ENCODE measurements at regions not wholly inside any gene's neighbourhood (a gene's known extent, or its start where the extent isn't known, plus 50 kb on each side); places are given as distances from the start of the nearest gene placed in this dataset.
A peak's percentile ranks its signal among the peaks of the same experiment; 100 is the strongest.

DNA sequence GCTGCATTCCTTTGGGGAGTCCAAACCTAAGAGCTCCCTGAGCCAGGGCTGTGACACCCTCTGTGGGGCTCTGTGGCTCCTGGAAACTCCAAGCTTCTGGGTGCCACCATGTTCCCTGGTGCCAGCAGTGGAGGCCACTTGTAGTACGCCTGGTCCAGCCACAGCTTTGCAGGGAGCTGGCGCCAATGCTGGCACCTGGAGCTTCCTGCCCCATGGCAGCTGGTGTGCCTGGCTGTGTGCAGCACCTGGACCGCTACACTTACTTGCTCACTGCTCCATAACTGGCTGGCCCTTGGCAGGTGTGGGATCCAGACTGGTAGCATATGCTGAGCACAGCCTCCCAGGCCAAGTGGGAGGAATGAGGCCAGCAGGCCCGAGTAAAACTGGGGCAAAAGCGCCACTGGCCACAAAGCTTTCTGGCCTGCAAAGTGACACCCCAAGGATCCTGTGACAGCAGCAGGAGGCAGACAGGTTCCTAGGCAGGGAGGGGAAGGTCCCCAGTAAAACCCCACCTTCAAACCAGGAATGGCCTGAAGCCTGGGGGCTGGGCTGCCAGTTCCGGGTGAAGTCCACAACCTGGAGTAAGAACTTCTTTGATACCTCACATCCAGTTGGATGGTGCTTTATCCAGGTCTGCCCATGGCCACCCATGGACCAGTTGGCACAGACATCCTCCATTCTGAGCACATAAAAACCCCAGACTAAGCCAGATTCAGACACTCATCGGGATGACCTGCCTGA is 461.0 kb downstream of the TBC1D32 start:
- H3K36me3 ChIP-seq (ENCODE audit: low read depth), result no peaks in the 10 kb centered on the region
- no peaks in the 10 kb centered on the region for H3K4me1 ChIP-seq (ENCODE audit: insufficient read depth, poor library complexity, severe bottlenecking)
- H3K4me3 ChIP-seq (ENCODE audit: severe bottlenecking), result no peak overlapping the region
- no peaks in the 10 kb centered on the region for H3K9me3 ChIP-seq (ENCODE audit: severe bottlenecking)
- no peak overlapping the region for H3K27ac ChIP-seq (ENCODE audit: poor library complexity, severe bottlenecking)
- DNase-seq (ENCODE audit: low spot score) (peak; percentile 27), ATAC-seq (ENCODE audit: low read depth) (no peak)
- H3K27me3 ChIP-seq (ENCODE audit: insufficient read depth, poor library complexity, severe bottlenecking), result no peaks in the 10 kb centered on the region
- TF ChIP-seq, protein P1, sequence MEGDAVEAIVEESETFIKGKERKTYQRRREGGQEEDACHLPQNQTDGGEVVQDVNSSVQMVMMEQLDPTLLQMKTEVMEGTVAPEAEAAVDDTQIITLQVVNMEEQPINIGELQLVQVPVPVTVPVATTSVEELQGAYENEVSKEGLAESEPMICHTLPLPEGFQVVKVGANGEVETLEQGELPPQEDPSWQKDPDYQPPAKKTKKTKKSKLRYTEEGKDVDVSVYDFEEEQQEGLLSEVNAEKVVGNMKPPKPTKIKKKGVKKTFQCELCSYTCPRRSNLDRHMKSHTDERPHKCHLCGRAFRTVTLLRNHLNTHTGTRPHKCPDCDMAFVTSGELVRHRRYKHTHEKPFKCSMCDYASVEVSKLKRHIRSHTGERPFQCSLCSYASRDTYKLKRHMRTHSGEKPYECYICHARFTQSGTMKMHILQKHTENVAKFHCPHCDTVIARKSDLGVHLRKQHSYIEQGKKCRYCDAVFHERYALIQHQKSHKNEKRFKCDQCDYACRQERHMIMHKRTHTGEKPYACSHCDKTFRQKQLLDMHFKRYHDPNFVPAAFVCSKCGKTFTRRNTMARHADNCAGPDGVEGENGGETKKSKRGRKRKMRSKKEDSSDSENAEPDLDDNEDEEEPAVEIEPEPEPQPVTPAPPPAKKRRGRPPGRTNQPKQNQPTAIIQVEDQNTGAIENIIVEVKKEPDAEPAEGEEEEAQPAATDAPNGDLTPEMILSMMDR (IDR thresholded peaks at IDR 0.05; ENCODE audit: poor library complexity, severe bottlenecking), result no peak

DNA sequence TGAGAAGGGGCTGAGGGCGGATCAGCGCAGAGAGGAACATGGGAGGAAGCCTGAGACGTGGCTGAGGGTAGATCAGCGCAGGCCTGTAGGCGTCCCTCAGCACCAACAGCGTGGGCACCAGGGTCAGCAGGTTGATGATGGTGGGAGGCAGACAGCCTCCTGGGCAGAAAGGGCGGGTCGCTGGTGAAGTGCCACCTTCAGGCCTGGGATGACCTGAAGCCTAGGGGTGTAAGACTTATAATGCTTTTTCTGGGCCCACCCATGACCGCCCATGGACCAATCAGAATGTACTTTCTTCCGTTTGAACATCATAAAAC is 462.1 kb downstream of the TBC1D32 start:
- no peak for ATAC-seq (ENCODE audit: low read depth)
- H3K36me3 ChIP-seq (ENCODE audit: low read depth), result no peaks in the 10 kb centered on the region
- no peak overlapping the region for H3K27ac ChIP-seq (ENCODE audit: poor library complexity, severe bottlenecking)
- TF ChIP-seq, protein P1 (IDR thresholded peaks at IDR 0.05; ENCODE audit: poor library complexity, severe bottlenecking), result no peak
- no peaks in the 10 kb centered on the region for H3K4me1 ChIP-seq (ENCODE audit: insufficient read depth, poor library complexity, severe bottlenecking)
- no peaks in the 10 kb centered on the region for H3K27me3 ChIP-seq (ENCODE audit: insufficient read depth, poor library complexity, severe bottlenecking)
- DNase-seq (ENCODE audit: low spot score), result peak; percentile 28
- H3K9me3 ChIP-seq (ENCODE audit: severe bottlenecking), result no peaks in the 10 kb centered on the region
- no peak overlapping the region for H3K4me3 ChIP-seq (ENCODE audit: severe bottlenecking)

DNA sequence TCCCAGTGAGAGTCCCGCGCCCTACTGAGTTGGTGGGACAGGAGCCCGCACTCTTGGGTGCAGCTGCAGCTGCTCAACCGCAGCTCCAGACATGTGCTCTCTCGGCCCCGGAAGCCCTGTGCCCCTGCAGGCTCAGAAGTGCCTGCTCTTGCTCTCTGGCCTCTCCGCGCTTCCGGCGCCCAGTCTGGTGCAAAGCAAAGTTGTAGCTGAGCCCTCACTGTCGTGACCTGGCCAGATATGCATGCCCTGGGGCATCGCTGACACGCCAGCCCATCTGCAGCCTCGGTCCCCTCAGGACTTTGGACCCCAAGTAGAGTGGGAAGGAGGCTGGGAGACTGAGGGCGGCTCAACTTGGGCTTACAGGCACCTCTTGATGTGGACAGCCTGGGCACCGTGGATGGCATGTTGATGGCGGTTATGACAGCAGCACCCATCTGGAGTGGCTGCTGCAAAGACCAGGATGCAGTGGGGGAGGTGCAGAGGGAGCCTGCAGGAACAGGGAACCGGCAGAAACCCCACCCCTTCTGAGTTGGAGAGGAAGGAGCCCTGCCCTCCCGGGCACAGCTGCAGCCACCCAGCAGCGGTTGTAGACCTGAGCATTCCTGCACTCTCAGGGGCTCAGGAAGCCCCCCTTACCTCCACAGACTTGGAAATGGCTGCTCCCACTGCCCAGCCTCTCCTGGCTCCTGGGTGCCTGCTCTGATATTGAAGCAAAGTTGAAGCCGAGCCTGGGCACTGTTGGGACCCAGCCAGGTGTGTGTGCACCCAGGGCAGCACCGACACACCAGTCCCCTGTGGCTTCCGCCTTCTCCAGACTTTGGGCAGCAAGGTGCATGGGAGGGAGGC is 462.6 kb downstream of the TBC1D32 start:
- TF ChIP-seq, protein P1 (IDR thresholded peaks at IDR 0.05; ENCODE audit: poor library complexity, severe bottlenecking), result no peak
- Histone ChIP-seq H3K4me1 (ENCODE audit: insufficient read depth, poor library complexity, severe bottlenecking) (no peaks in the 10 kb centered on the region), H3K4me3 (ENCODE audit: severe bottlenecking) (no peak overlapping the region), H3K27ac (ENCODE audit: poor library complexity, severe bottlenecking) (no peak overlapping the region), H3K9me3 (ENCODE audit: severe bottlenecking) (no peaks in the 10 kb centered on the region), H3K36me3 (ENCODE audit: low read depth) (no peaks in the 10 kb centered on the region), H3K27me3 (ENCODE audit: insufficient read depth, poor library complexity, severe bottlenecking) (no peaks in the 10 kb centered on the region)
- peak; percentile 27 for DNase-seq (ENCODE audit: low spot score)
- ATAC-seq (ENCODE audit: low read depth), result no peak; the same call in 2 of the 3 replicates

DNA sequence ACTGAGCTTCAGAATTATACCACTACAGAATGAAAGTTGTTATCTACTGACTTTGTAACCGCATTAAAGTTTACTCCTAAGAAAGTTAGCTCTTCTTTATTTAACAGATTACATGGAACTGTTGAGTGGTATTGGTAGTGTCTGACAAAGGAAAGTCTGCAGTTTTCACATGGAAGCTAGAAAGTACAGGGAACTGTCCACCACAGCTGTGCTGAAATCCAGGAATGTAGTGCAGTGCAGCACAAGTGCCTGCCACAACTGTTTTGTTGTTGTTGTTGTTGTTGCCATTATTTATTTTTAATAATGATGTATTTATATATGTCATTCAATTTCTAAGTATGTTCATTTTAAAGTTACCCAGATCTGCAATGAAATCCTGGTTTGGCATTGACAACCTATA is 464.9 kb downstream of the TBC1D32 start:
- no peak for ATAC-seq (ENCODE audit: low read depth)
- TF ChIP-seq, protein P1 (IDR thresholded peaks at IDR 0.05; ENCODE audit: poor library complexity, severe bottlenecking), result no peak
- no peaks in the 10 kb centered on the region for H3K36me3 ChIP-seq (ENCODE audit: low read depth)
- H3K9me3 ChIP-seq (ENCODE audit: severe bottlenecking), result no peaks in the 10 kb centered on the region
- H3K4me1 ChIP-seq (ENCODE audit: insufficient read depth, poor library complexity, severe bottlenecking), result no peaks in the 10 kb centered on the region
- H3K27me3 ChIP-seq (ENCODE audit: insufficient read depth, poor library complexity, severe bottlenecking), result no peaks in the 10 kb centered on the region
- no peak overlapping the region for H3K4me3 ChIP-seq (ENCODE audit: severe bottlenecking)
- H3K27ac ChIP-seq (ENCODE audit: poor library complexity, severe bottlenecking), result no peak overlapping the region
- DNase-seq (ENCODE audit: low spot score), result no peak

DNA sequence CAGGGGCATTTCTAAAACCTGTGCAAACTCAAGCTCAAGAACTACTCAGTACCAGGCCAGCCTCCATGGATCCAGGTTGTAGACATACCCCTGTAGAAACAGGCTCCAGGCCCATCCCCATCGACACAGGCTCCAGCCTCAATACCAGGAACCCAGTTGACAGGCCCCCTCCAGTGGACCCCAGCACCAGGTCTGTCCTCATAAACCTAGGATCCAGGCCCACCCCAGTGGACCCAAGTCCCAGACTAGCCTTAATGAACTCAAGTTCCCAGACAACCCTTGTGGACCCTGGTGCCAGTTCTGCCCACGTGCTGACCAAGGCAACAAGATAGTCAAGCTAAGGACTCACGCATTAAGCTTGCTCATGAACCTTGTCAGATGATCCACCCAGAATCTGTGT is 476.9 kb downstream of the TBC1D32 start:
- H3K9me3 ChIP-seq (ENCODE audit: severe bottlenecking), result no peaks in the 10 kb centered on the region
- no peak overlapping the region for H3K27ac ChIP-seq (ENCODE audit: poor library complexity, severe bottlenecking)
- H3K36me3 ChIP-seq (ENCODE audit: low read depth), result no peaks in the 10 kb centered on the region
- H3K4me3 ChIP-seq (ENCODE audit: severe bottlenecking), result no peak overlapping the region
- H3K27me3 ChIP-seq (ENCODE audit: insufficient read depth, poor library complexity, severe bottlenecking), result no peaks in the 10 kb centered on the region
- no peaks in the 10 kb centered on the region for H3K4me1 ChIP-seq (ENCODE audit: insufficient read depth, poor library complexity, severe bottlenecking)
- ATAC-seq (ENCODE audit: low read depth) (no peak), DNase-seq (ENCODE audit: low spot score) (no peak)
- TF ChIP-seq, protein P1 (IDR thresholded peaks at IDR 0.05; ENCODE audit: poor library complexity, severe bottlenecking), result no peak
